ENCODE measurements at regions not wholly inside any gene's neighbourhood (a gene's known extent, or its start where the extent isn't known, plus 50 kb on each side); places are given as distances from the start of the nearest gene placed in this dataset.

DNA sequence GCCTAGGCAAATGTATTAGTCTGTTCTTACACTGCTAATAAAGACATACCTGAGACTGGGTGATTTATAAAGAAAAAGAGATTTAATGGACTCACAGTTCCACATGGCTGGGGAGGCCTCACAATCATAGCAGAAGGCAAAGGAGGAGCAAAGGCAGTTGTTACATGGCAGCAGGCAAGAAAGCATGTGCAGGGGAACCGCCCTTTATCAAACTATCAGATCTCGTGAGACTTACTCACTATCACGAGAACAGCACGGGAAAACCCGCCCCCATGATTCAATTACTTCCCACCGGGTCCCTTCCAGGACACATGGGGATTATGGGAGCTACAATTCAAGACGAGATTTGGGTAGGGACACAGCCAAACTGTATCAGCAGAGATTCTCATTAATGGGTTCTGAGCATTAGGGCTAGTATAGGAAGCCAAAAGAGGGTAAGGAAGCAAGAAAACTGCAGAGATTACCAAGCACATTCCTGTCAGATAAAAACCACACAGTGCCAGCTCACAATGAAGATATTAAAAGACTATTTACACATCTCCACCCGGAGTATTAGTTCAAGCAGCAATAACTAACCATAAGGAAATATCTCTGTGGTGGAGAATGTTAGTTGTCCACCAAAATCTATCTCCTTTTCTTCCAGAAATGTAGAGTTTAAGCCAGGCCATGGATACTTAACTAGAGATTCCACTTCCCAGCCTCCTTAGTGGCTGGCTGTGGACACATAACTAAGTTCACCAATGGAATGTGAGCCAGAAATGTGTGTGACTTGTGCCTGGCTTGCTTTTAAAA lies 61.2 kb upstream of the HOPX start:
- no peaks in the 10 kb centered on the region for H3K79me2 ChIP-seq (ENCODE audit: insufficient read depth, low read length)
- no peaks in the 10 kb centered on the region for H3K36me3 ChIP-seq (replicated peaks in 1 of 2; ENCODE audit: control insufficient read depth in 1 of 2, insufficient read depth in 2 of 2, low read length in 2 of 2)
- H3K4me3 ChIP-seq (replicated peaks in 1 of 3; ENCODE audit: low read depth in 2 of 3, low read length in 3 of 3), result no peak overlapping the region
- H3K27me3 Mint-ChIP-seq (ENCODE audit: low read depth in 3 of 3), result peaks cover 0 to 4% (median 2%) of the 10 kb centered on the region in 3 donors
- no peak overlapping the region for H3K4me2 ChIP-seq (replicated peaks; ENCODE audit: extremely low read depth, low read length, poor library complexity, severe bottlenecking)
- no peaks in the 10 kb centered on the region for H3K27me3 ChIP-seq (ENCODE audit: control insufficient read depth in 2 of 2, insufficient read depth in 2 of 2, low read length in 2 of 2)
- peaks cover 0 to 5% (median 0%) of the 10 kb centered on the region in 7 donors for H3K9me3 Mint-ChIP-seq
- TF ChIP-seq CTCF (IDR thresholded peaks at IDR 0.05), result no peak
- H3K36me3 Mint-ChIP-seq, result no peaks in the 10 kb centered on the region
- peaks cover 13% of the 10 kb centered on the region for H3K4me1 Mint-ChIP-seq
- DNase-seq, result no peak
- no peaks in the 10 kb centered on the region for H4K20me1 ChIP-seq (ENCODE audit: insufficient read depth, low read length)
- no peaks in the 10 kb centered on the region for H3K9me3 ChIP-seq (replicated peaks in 1 of 2; ENCODE audit: control insufficient read depth in 1 of 2, insufficient read depth in 1 of 2, low read length in 2 of 2)
- WGBS (ENCODE audit: insufficient coverage), result no CpG with 5 or more reads among the region's 8 CpGs
- no peak overlapping the region for H2AFZ ChIP-seq (ENCODE audit: insufficient read depth, low read depth, low read length, poor library complexity, severe bottlenecking)
- H3K4me1 ChIP-seq (ENCODE audit: control insufficient read depth in 1 of 2, insufficient read depth in 2 of 2, low read length in 2 of 2), result peaks cover 9 to 12% of the 10 kb centered on the region in 2 donors
- no peak overlapping the region for H3K27ac Mint-ChIP-seq
- no peak overlapping the region for H3K4me3 Mint-ChIP-seq
- intact Hi-C loops (cut with micrococcal nuclease), result no loop called here
- H3K9ac ChIP-seq (ENCODE audit: insufficient read depth, low read length, poor library complexity, severe bottlenecking), result no peak overlapping the region
- H3K27ac ChIP-seq (ENCODE audit: low read depth in 1 of 2, low read length in 2 of 2), result no peak overlapping the region

DNA sequence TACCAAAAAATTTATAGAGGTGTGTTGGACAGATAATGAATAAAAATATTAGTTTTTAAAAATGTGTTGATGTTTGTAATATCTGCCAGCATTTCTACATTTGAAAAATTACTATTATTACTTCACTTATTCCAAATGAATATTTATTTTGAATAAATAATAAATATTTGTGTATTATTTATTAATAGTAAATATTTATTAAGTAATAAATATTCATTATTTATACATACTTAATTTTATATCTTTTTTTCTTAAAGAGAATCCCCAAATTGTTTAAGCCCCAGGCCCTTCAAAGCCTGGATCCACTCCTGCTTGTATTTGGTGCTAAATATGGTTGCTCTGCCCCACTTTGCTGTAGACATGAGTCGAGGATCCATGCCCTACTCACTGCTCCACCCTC lies 60.5 kb upstream of the HOPX start:
- no peak overlapping the region for H3K27ac ChIP-seq (ENCODE audit: low read depth in 1 of 2, low read length in 2 of 2)
- H3K36me3 ChIP-seq (replicated peaks in 1 of 2; ENCODE audit: control insufficient read depth in 1 of 2, insufficient read depth in 2 of 2, low read length in 2 of 2), result no peaks in the 10 kb centered on the region
- Mint-ChIP-seq H3K4me1 (peaks cover 13% of the 10 kb centered on the region), H3K27ac (no peak overlapping the region), H3K27me3 (ENCODE audit: low read depth in 3 of 3) (peaks cover 0 to 4% (median 2%) of the 10 kb centered on the region in 3 donors), H3K36me3 (no peaks in the 10 kb centered on the region), H3K4me3 (no peak overlapping the region), H3K9me3 (peaks cover 0 to 5% (median 1%) of the 10 kb centered on the region in 7 donors)
- no peak overlapping the region for H2AFZ ChIP-seq (ENCODE audit: insufficient read depth, low read depth, low read length, poor library complexity, severe bottlenecking)
- no peak for DNase-seq
- H3K9ac ChIP-seq (ENCODE audit: insufficient read depth, low read length, poor library complexity, severe bottlenecking), result no peak overlapping the region
- no peaks in the 10 kb centered on the region for H3K27me3 ChIP-seq (ENCODE audit: control insufficient read depth in 2 of 2, insufficient read depth in 2 of 2, low read length in 2 of 2)
- H4K20me1 ChIP-seq (ENCODE audit: insufficient read depth, low read length), result no peaks in the 10 kb centered on the region
- no peaks in the 10 kb centered on the region for H3K9me3 ChIP-seq (replicated peaks in 1 of 2; ENCODE audit: control insufficient read depth in 1 of 2, insufficient read depth in 1 of 2, low read length in 2 of 2)
- intact Hi-C loops (cut with micrococcal nuclease), result no loop called here
- no peak for TF ChIP-seq CTCF (IDR thresholded peaks at IDR 0.05)
- no peak overlapping the region for H3K4me3 ChIP-seq (replicated peaks in 1 of 3; ENCODE audit: low read depth in 2 of 3, low read length in 3 of 3)
- H3K4me2 ChIP-seq (replicated peaks; ENCODE audit: extremely low read depth, low read length, poor library complexity, severe bottlenecking), result no peak overlapping the region
- peaks cover 9 to 12% of the 10 kb centered on the region in 2 donors for H3K4me1 ChIP-seq (ENCODE audit: control insufficient read depth in 1 of 2, insufficient read depth in 2 of 2, low read length in 2 of 2)
- WGBS (ENCODE audit: insufficient coverage), result 100% methylated on average over 1 of the region's 1 CpG
- no peaks in the 10 kb centered on the region for H3K79me2 ChIP-seq (ENCODE audit: insufficient read depth, low read length)

All from CD14-positive monocyte (primary cell).